Activated CD8-positive, alpha-beta memory T cell treated with anti-CD3 and anti-CD28 coated beads, Interleukin-2, amount 10 ng/mL, durations not matched to agents 7 days and 5 days (primary cell): ENCODE measurements at regions not wholly inside any gene's neighbourhood (a gene's known extent, or its start where the extent isn't known, plus 50 kb on each side); places are given as distances from the start of the nearest gene placed in this dataset.
"Not testable (repeated sequence)": the region's sequence is repeated elsewhere in the genome, so short reads cannot be mapped to it uniquely, and the experiment has no call there.

Experiments
- ATAC-seq: fragments of 150-1000 bp; cut with Tn5 transposase; one replicate; pipeline ENCODE4 v1.10.0; 2021; ENCODE audit warnings: moderate library complexity
- CTCF ChIA-PET: fragments of 350-600 bp; sonication (Branson Sonifier 250); formaldehyde crosslinking; loops from one replicate; lab custom pipeline; 2021; ENCODE audit warnings: antibody characterized with exemption; lab: Charles Lee
- DNase-seq: peaks from one replicate; pipeline ENCODE4 v3.0.0-alpha.2; 2020
- H3K27ac Mint-ChIP-seq: one replicate; pipeline ENCODE4 v1.8.0; 2021; ENCODE audit warnings: mild to moderate bottlenecking, mixed read lengths
- H3K27me3 Mint-ChIP-seq: one replicate; pipeline ENCODE4 v1.8.0; 2021; ENCODE audit warnings: mixed read lengths
- H3K36me3 Mint-ChIP-seq: one replicate; pipeline ENCODE4 v1.8.0; 2021; ENCODE audit warnings: mild to moderate bottlenecking, mixed read lengths
- H3K4me1 Mint-ChIP-seq: one replicate; pipeline ENCODE4 v1.8.0; 2021; ENCODE audit warnings: mixed read lengths
- H3K4me3 Mint-ChIP-seq: one replicate; pipeline ENCODE4 v1.8.0; 2021; ENCODE audit warnings: mild to moderate bottlenecking, moderate library complexity, mixed read lengths
- H3K9me3 Mint-ChIP-seq: one replicate; pipeline ENCODE4 v1.8.0; 2022; ENCODE audit warnings: low read depth, mixed read lengths

GRCh38 chr9:34855016-34855415 is 103.1 kb upstream of the PHF24 start:
- CTCF ChIA-PET, H3K36me3 Mint-ChIP-seq, H3K4me3 Mint-ChIP-seq, ATAC-seq, H3K27ac Mint-ChIP-seq, H3K9me3 Mint-ChIP-seq, H3K4me1 Mint-ChIP-seq, DNase-seq, H3K27me3 Mint-ChIP-seq: not testable (repeated sequence)

GRCh38 chr9:34830068-34830467 is 120.1 kb upstream of the CCL21 start:
- no peaks in the 10 kb centered on the region for H3K9me3 Mint-ChIP-seq
- no peaks in the 10 kb centered on the region for H3K36me3 Mint-ChIP-seq
- ATAC-seq (no peak), DNase-seq (no peak)
- CTCF ChIA-PET, result no interaction called here
- H3K27me3 Mint-ChIP-seq, result peaks cover 2% of the 10 kb centered on the region
- H3K4me3 Mint-ChIP-seq, result no peak overlapping the region
- H3K27ac Mint-ChIP-seq, result no peak overlapping the region
- H3K4me1 Mint-ChIP-seq, result no peaks in the 10 kb centered on the region

GRCh38 chr9:34826999-34827538 is 117.1 kb upstream of the CCL21 start:
- no peaks in the 10 kb centered on the region for H3K4me1 Mint-ChIP-seq
- CTCF ChIA-PET, result no interaction called here
- H3K9me3 Mint-ChIP-seq, result no peaks in the 10 kb centered on the region
- ATAC-seq (no peak), DNase-seq (no peak)
- peaks cover 5% of the 10 kb centered on the region for H3K27me3 Mint-ChIP-seq
- H3K36me3 Mint-ChIP-seq, result no peaks in the 10 kb centered on the region
- H3K27ac Mint-ChIP-seq, result no peak overlapping the region
- H3K4me3 Mint-ChIP-seq, result no peak overlapping the region

- no peaks in the 10 kb centered on the region for H3K4me1 Mint-ChIP-seq
- ATAC-seq (no peak), DNase-seq (no peak)
- no peak overlapping the region for H3K4me3 Mint-ChIP-seq
- no peaks in the 10 kb centered on the region for H3K9me3 Mint-ChIP-seq
- CTCF ChIA-PET, result no interaction called here
- H3K27me3 Mint-ChIP-seq, result peaks cover 5% of the 10 kb centered on the region
- H3K36me3 Mint-ChIP-seq, result no peaks in the 10 kb centered on the region
- no peak overlapping the region for H3K27ac Mint-ChIP-seq
Measured at GRCh38 chr9:34825775-34826174, 115.8 kb upstream of the CCL21 start.

GRCh38 chr9:34823778-34824177 is 113.8 kb upstream of the CCL21 start:
- Mint-ChIP-seq H3K27me3 (peaks cover 12% of the 10 kb centered on the region), H3K4me1 (no peaks in the 10 kb centered on the region), H3K27ac (no peak overlapping the region), H3K9me3 (no peaks in the 10 kb centered on the region), H3K4me3 (no peak overlapping the region), H3K36me3 (no peaks in the 10 kb centered on the region)
- no peak for DNase-seq
- ATAC-seq, result no peak
- CTCF ChIA-PET, result no interaction called here

- ATAC-seq (no peak), DNase-seq (no peak)
- peaks cover 43% of the 10 kb centered on the region for H3K27me3 Mint-ChIP-seq
- no peaks in the 10 kb centered on the region for H3K4me1 Mint-ChIP-seq
- H3K4me3 Mint-ChIP-seq, result no peak overlapping the region
- peaks cover 1% of the 10 kb centered on the region for H3K9me3 Mint-ChIP-seq
- no peak overlapping the region for H3K27ac Mint-ChIP-seq
- H3K36me3 Mint-ChIP-seq, result no peaks in the 10 kb centered on the region
- CTCF ChIA-PET, result no interaction called here
Measured at GRCh38 chr9:34810187-34810524, 100.2 kb upstream of the CCL21 start.

GRCh38 chr9:34809504-34810186 is 99.7 kb upstream of the CCL21 start:
- H3K36me3 Mint-ChIP-seq, result no peaks in the 10 kb centered on the region
- no peak for DNase-seq
- CTCF ChIA-PET, result no interaction called here
- no peak for ATAC-seq
- no peak overlapping the region for H3K27ac Mint-ChIP-seq
- H3K9me3 Mint-ChIP-seq, result peaks cover 4% of the 10 kb centered on the region
- no peaks in the 10 kb centered on the region for H3K4me1 Mint-ChIP-seq
- no peak overlapping the region for H3K4me3 Mint-ChIP-seq
- H3K27me3 Mint-ChIP-seq, result peaks cover 43% of the 10 kb centered on the region

- H3K27me3 Mint-ChIP-seq, result peaks cover 39% of the 10 kb centered on the region
- H3K9me3 Mint-ChIP-seq, result peaks cover 4% of the 10 kb centered on the region
- H3K4me1 Mint-ChIP-seq, result no peaks in the 10 kb centered on the region
- H3K36me3 Mint-ChIP-seq, result no peaks in the 10 kb centered on the region
- no peak overlapping the region for H3K4me3 Mint-ChIP-seq
- no peak for DNase-seq
- no peak overlapping the region for H3K27ac Mint-ChIP-seq
- CTCF ChIA-PET, result no interaction called here
- ATAC-seq, result no peak
Measured at GRCh38 chr9:34802916-34803315, 93.0 kb upstream of the CCL21 start.

GRCh38 chr9:34797367-34797766 is 87.4 kb upstream of the CCL21 start:
- peaks cover 2% of the 10 kb centered on the region for H3K9me3 Mint-ChIP-seq
- no peaks in the 10 kb centered on the region for H3K4me1 Mint-ChIP-seq
- H3K36me3 Mint-ChIP-seq, result no peaks in the 10 kb centered on the region
- CTCF ChIA-PET, result no interaction called here
- no peak overlapping the region for H3K4me3 Mint-ChIP-seq
- peaks cover 58% of the 10 kb centered on the region for H3K27me3 Mint-ChIP-seq
- no peak for DNase-seq
- no peak for ATAC-seq
- no peak overlapping the region for H3K27ac Mint-ChIP-seq

GRCh38 chr9:34796924-34797323 is 87.0 kb upstream of the CCL21 start:
- Mint-ChIP-seq H3K9me3 (peaks cover 2% of the 10 kb centered on the region), H3K4me1 (no peaks in the 10 kb centered on the region), H3K27me3 (peaks cover 61% of the 10 kb centered on the region), H3K36me3 (no peaks in the 10 kb centered on the region), H3K27ac (no peak overlapping the region), H3K4me3 (no peak overlapping the region)
- no peak for ATAC-seq
- DNase-seq, result no peak
- CTCF ChIA-PET, result no interaction called here

- Mint-ChIP-seq H3K27me3 (peaks cover 46% of the 10 kb centered on the region), H3K4me3 (no peak overlapping the region), H3K36me3 (no peaks in the 10 kb centered on the region), H3K27ac (no peak overlapping the region), H3K4me1 (no peaks in the 10 kb centered on the region), H3K9me3 (peaks cover 2% of the 10 kb centered on the region)
- CTCF ChIA-PET, result no interaction called here
- DNase-seq, result no peak
- no peak for ATAC-seq
Measured at GRCh38 chr9:34793428-34793827, 83.5 kb upstream of the CCL21 start.

- H3K9me3 Mint-ChIP-seq, result no peaks in the 10 kb centered on the region
- no peak for DNase-seq
- no peak overlapping the region for H3K4me3 Mint-ChIP-seq
- no peaks in the 10 kb centered on the region for H3K36me3 Mint-ChIP-seq
- H3K4me1 Mint-ChIP-seq, result no peaks in the 10 kb centered on the region
- no peak for ATAC-seq
- H3K27ac Mint-ChIP-seq, result no peak overlapping the region
- CTCF ChIA-PET, result no interaction called here
- H3K27me3 Mint-ChIP-seq, result peaks cover 22% of the 10 kb centered on the region
Measured at GRCh38 chr9:34783951-34784487, 74.1 kb upstream of the CCL21 start.

GRCh38 chr9:34782372-34782771 is 72.4 kb upstream of the CCL21 start:
- Mint-ChIP-seq H3K36me3 (no peaks in the 10 kb centered on the region), H3K4me3 (no peak overlapping the region), H3K27me3 (peaks cover 30% of the 10 kb centered on the region), H3K27ac (no peak overlapping the region), H3K4me1 (no peaks in the 10 kb centered on the region), H3K9me3 (no peaks in the 10 kb centered on the region)
- ATAC-seq (no peak), DNase-seq (no peak)
- CTCF ChIA-PET, result no interaction called here

- Mint-ChIP-seq H3K27me3 (peaks cover 20% of the 10 kb centered on the region), H3K27ac (no peak overlapping the region), H3K4me1 (no peaks in the 10 kb centered on the region), H3K36me3 (no peaks in the 10 kb centered on the region), H3K4me3 (no peak overlapping the region), H3K9me3 (no peaks in the 10 kb centered on the region)
- CTCF ChIA-PET, result no interaction called here
- no peak for ATAC-seq
- DNase-seq, result no peak
Measured at GRCh38 chr9:34777666-34778065, 67.7 kb upstream of the CCL21 start.
